CD14-positive monocyte (primary cell): ENCODE measurements at regions not wholly inside any gene's neighbourhood (a gene's known extent, or its start where the extent isn't known, plus 50 kb on each side); places are given as distances from the start of the nearest gene placed in this dataset.

ENCODE experiments used
- DNase-seq, 3 donors: peaks; one replicate each; pipeline ENCODE4 v3.0.0-alpha.2; 2011 to 2022
- H2AFZ ChIP-seq: 2 replicates; pipeline ENCODE4 v1.6.0; 2012; ENCODE audit warnings: mild to moderate bottlenecking, low read depth, low read length, inconsistent platforms; ENCODE audit not compliant: insufficient read depth, poor library complexity, severe bottlenecking
- H3K27ac ChIP-seq, 2 donors: 1 replicate in 1 of 2; 2 replicates in 1 of 2; pipeline ENCODE4 v1.5.1; 2012 to 2013; ENCODE audit warnings: low read length in 2 of 2, control low read depth in 1 of 2, inconsistent platforms in 1 of 2, low read depth in 1 of 2, mild to moderate bottlenecking in 1 of 2
- H3K27me3 ChIP-seq, 2 donors: one replicate each; pipeline versions ENCODE4 v1.6.0 to v1.6.1; 2011 to 2013; ENCODE audit warnings: low read length in 2 of 2; ENCODE audit not compliant: control insufficient read depth in 2 of 2, insufficient read depth in 2 of 2
- H3K36me3 ChIP-seq, 2 donors: replicated peaks in 1 of 2; 1 replicate in 1 of 2; 2 replicates in 1 of 2; pipeline versions ENCODE4 v1.5.1 to v1.6.1; 2012 to 2013; ENCODE audit warnings: low read length in 2 of 2, control low read depth in 1 of 2, inconsistent platforms in 1 of 2, mild to moderate bottlenecking in 1 of 2; ENCODE audit not compliant: insufficient read depth in 2 of 2, control insufficient read depth in 1 of 2
- H3K4me1 ChIP-seq, 2 donors: 1 replicate in 1 of 2; 2 replicates in 1 of 2; pipeline versions ENCODE4 v1.5.1 to v1.6.1; 2012 to 2013; ENCODE audit warnings: low read length in 2 of 2, control low read depth in 1 of 2, inconsistent platforms in 1 of 2, mild to moderate bottlenecking in 1 of 2, moderate library complexity in 1 of 2; ENCODE audit not compliant: insufficient read depth in 2 of 2, control insufficient read depth in 1 of 2
- H3K4me2 ChIP-seq: replicated peaks from 2 replicates; pipeline ENCODE3; 2012; ENCODE audit warnings: low read length, moderate library complexity, mild to moderate bottlenecking; ENCODE audit not compliant: poor library complexity, severe bottlenecking; ENCODE audit errors: extremely low read depth
- H3K4me3 ChIP-seq, 3 experiments: fragments of 200-600 bp in 1 of 3; sonication (generic) in 1 of 3; replicated peaks in 1 of 3; 1 replicate in 2 of 3; 2 replicates in 1 of 3; pipeline ENCODE4 v1.5.1; 2011 to 2013; ENCODE audit warnings: low read length in 3 of 3, mild to moderate bottlenecking in 3 of 3, control low read depth in 2 of 3, low read depth in 2 of 3, inconsistent platforms in 1 of 3, moderate library complexity in 1 of 3
- H3K79me2 ChIP-seq: 2 replicates; pipeline ENCODE4 v1.6.0; 2012; ENCODE audit warnings: mild to moderate bottlenecking, control low read depth, inconsistent platforms, low read length, moderate library complexity; ENCODE audit not compliant: insufficient read depth
- H3K9ac ChIP-seq: 2 replicates; pipeline ENCODE4 v1.6.0; 2017; ENCODE audit warnings: low read length, mild to moderate bottlenecking; ENCODE audit not compliant: insufficient read depth, poor library complexity, severe bottlenecking
- H3K9me3 ChIP-seq, 2 donors: replicated peaks in 1 of 2; 1 replicate in 1 of 2; 2 replicates in 1 of 2; pipeline versions ENCODE4 v1.5.1 to v1.6.1; 2012 to 2013; ENCODE audit warnings: low read length in 2 of 2, control low read depth in 1 of 2; ENCODE audit not compliant: control insufficient read depth in 1 of 2, insufficient read depth in 1 of 2
- H4K20me1 ChIP-seq: 2 replicates; pipeline ENCODE4 v1.6.0; 2012; ENCODE audit warnings: mild to moderate bottlenecking, low read length, control low read depth, moderate library complexity; ENCODE audit not compliant: insufficient read depth
- H3K27ac Mint-ChIP-seq, 7 donors: one replicate each; pipeline ENCODE4 v1.8.0; 2020; ENCODE audit warnings: mild to moderate bottlenecking in 7 of 7, mixed read lengths in 7 of 7, moderate library complexity in 6 of 7, inconsistent platforms in 2 of 7
- H3K27me3 Mint-ChIP-seq, 3 donors: one replicate each; pipeline ENCODE4 v1.8.0; 2021 to 2022; ENCODE audit warnings: low read depth in 3 of 3, mild to moderate bottlenecking in 3 of 3, mixed read lengths in 3 of 3, moderate library complexity in 3 of 3, inconsistent platforms in 1 of 3
- H3K36me3 Mint-ChIP-seq, 2 donors: one replicate each; pipeline ENCODE4 v1.8.0; 2020; ENCODE audit warnings: mixed read lengths in 2 of 2, inconsistent platforms in 1 of 2, mild to moderate bottlenecking in 1 of 2
- H3K4me1 Mint-ChIP-seq: one replicate; pipeline ENCODE4 v1.8.0; 2020; ENCODE audit warnings: mild to moderate bottlenecking, mixed read lengths
- H3K4me3 Mint-ChIP-seq, 2 donors: one replicate each; pipeline ENCODE4 v1.8.0; 2020; ENCODE audit warnings: mild to moderate bottlenecking in 2 of 2, mixed read lengths in 2 of 2, moderate library complexity in 1 of 2
- H3K9me3 Mint-ChIP-seq, 7 donors: one replicate each; pipeline ENCODE4 v1.8.0; 2020 to 2022; ENCODE audit warnings: mixed read lengths in 7 of 7, mild to moderate bottlenecking in 6 of 7, moderate library complexity in 6 of 7, inconsistent platforms in 2 of 7
- CTCF ChIP-seq: fragments of 200-600 bp; IDR thresholded peaks from one replicate; pipeline ENCODE4 v1.8.0; 2022; ENCODE audit warnings: antibody characterized with exemption, mild to moderate bottlenecking
- WGBS: methylation state at CpG from one replicate; pipeline ENCODE4 v1.1.5; 2013; ENCODE audit warnings: missing lambda C conversion rate; ENCODE audit not compliant: insufficient coverage; 5-methylcytosine and 5-hydroxymethylcytosine counted together
- intact Hi-C, 2 donors: fragments of 100-400 bp; cut with micrococcal nuclease; formaldehyde crosslinking; loops; one replicate each; pipeline versions ENCODE4 v1.15.0 to v1.15.1; 2023

GRCh38 chr21:18987520-18988026 is 584.0 kb upstream of the TMPRSS15 start:
- Histone ChIP-seq H4K20me1 (no peaks in the 10 kb centered on the region), H3K9me3 (peaks cover 20 to 58% of the 10 kb centered on the region in 2 donors), H3K79me2 (no peaks in the 10 kb centered on the region), H3K9ac (no peak overlapping the region), H3K4me3 (no peak overlapping the region), H3K27me3 (no peaks in the 10 kb centered on the region), H2AFZ (no peak overlapping the region), H3K27ac (no peak overlapping the region), H3K36me3 (no peaks in the 10 kb centered on the region), H3K4me2 (no peak overlapping the region), H3K4me1 (no peaks in the 10 kb centered on the region)
- 89% methylated on average over 6 of the region's 11 CpGs for WGBS
- intact Hi-C loops: no loop called here
- TF ChIP-seq CTCF: no peak
- no peak for DNase-seq
- H3K9me3 Mint-ChIP-seq: peaks cover 6 to 23% (median 14%) of the 10 kb centered on the region in 7 donors
- H3K4me3 Mint-ChIP-seq: no peak overlapping the region
- H3K27ac Mint-ChIP-seq: no peak overlapping the region
- no peaks in the 10 kb centered on the region for H3K4me1 Mint-ChIP-seq
- no peaks in the 10 kb centered on the region for H3K27me3 Mint-ChIP-seq
- no peaks in the 10 kb centered on the region for H3K36me3 Mint-ChIP-seq

DNA sequence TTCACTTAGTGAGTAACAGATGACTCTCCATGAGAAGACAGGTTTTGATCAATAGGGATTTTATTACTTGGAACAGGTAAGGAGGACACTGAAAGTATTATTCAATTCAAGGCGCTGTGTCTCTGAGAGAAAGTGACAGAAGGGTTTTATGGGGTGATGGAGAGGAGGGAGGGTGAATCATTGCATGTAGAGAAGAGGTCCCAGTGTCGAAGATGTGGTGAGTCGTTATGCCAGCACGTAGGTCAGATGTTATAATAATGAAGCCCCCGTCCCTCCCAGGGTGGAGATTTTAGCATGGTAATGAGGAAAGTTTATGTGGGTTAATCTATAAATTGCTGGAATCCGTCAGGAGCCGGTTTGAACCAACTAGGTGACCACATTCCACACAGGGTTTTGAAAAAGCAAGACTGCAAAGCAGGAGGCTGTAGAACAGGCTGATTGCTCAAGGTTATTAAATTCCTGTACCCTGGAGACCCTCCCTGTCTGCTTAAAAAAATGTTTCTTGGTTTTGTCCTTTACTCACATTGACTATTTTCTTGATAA is 586.4 kb upstream of the TMPRSS15 start:
- Mint-ChIP-seq H3K36me3 (no peaks in the 10 kb centered on the region), H3K4me3 (no peak overlapping the region), H3K4me1 (no peaks in the 10 kb centered on the region), H3K27ac (no peak overlapping the region), H3K9me3 (peaks cover 4 to 20% (median 16%) of the 10 kb centered on the region in 7 donors), H3K27me3 (no peaks in the 10 kb centered on the region)
- Histone ChIP-seq H3K79me2 (no peaks in the 10 kb centered on the region), H3K36me3 (no peaks in the 10 kb centered on the region), H3K4me2 (no peak overlapping the region), H4K20me1 (no peaks in the 10 kb centered on the region), H3K4me1 (no peaks in the 10 kb centered on the region), H2AFZ (no peak overlapping the region), H3K9me3 (peaks cover 19 to 50% of the 10 kb centered on the region in 2 donors), H3K9ac (no peak overlapping the region), H3K27me3 (no peaks in the 10 kb centered on the region), H3K27ac (no peak overlapping the region), H3K4me3 (no peak overlapping the region)
- intact Hi-C loops: no loop called here
- no peak for DNase-seq
- 90% methylated on average over 3 of the region's 7 CpGs for WGBS
- no peak for TF ChIP-seq CTCF
